GM23338 (cell line): ENCODE measurements at regions not wholly inside any gene's neighbourhood (a gene's known extent, or its start where the extent isn't known, plus 50 kb on each side); places are given as distances from the start of the nearest gene placed in this dataset. TPM values are rescaled to one million over a fixed set of nuclear protein-coding genes. Genes with fewer than 3 reads are reported as not detected.

Source experiments
- small RNA-seq: library from RNA; depleted of rRNA; stranded (forward); fragments of <200 nt; gene quantifications from one replicate; pipeline ENCODE3, GENCODE V24; 2014; ENCODE audit warnings: low replicate concordance

Small RNA genes lying in the stretch of these regions (small RNA-seq; reads per million reads assigned to genes)
- not detected for gene RNU7-120P
